Muscle of back (tissue), 3 donors: ENCODE measurements at regions not wholly inside any gene's neighbourhood (a gene's known extent, or its start where the extent isn't known, plus 50 kb on each side); places are given as distances from the start of the nearest gene placed in this dataset.
"Not testable (repeated sequence)": the region's sequence is repeated elsewhere in the genome, so short reads cannot be mapped to it uniquely, and the experiment has no call there.

Source experiments
- DNase-seq, 3 donors: peaks; one replicate each; pipeline versions ENCODE4 v3.0.0 to v3.0.0-alpha.2; 2013

GRCh38 chr4:59597536-59598329, 1602.4 kb upstream of the ADGRL3 start:
- DNase-seq, result no peak

DNA sequence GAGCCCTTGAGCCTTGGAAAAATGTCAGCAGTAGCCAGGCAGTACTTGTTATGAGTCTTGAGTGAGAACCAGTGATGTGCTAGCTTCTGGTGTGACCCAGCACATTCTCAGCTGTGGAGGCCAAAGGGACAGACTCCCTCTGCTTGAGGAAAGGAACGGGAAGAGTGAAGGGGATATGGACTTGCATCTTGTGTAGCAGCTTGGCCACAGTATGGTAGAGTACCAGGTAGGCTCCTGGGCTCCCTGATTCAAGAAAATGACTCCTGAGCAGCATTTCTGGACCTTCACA, 1601.9 kb upstream of the ADGRL3 start:
- DNase-seq, result no peak

DNA sequence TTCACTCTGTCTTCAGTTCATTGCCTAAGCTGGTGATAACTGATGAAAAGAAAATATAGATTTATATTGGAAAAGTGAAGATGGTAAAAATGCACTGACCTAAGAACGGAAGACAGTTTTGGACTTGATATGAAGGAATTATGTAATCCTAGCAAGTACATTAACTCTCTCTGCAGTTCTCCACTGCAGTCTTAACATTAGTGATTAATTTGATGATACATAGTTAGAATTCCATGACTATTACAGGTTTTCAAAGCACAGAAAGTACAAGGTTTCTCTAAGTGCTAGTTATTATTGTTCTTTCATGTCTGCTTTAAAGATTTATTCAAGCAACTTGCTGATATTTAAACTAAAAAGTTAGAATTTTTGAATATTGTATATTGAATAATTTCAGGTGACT, 1591.7 kb upstream of the ADGRL3 start:
- peak in 1 of 3 donors; percentile 2 for DNase-seq

GRCh38 chr4:59612235-59612634, 1587.9 kb upstream of the ADGRL3 start:
- peak in 2 of 3 donors; percentile 35 to 56 for DNase-seq

DNA sequence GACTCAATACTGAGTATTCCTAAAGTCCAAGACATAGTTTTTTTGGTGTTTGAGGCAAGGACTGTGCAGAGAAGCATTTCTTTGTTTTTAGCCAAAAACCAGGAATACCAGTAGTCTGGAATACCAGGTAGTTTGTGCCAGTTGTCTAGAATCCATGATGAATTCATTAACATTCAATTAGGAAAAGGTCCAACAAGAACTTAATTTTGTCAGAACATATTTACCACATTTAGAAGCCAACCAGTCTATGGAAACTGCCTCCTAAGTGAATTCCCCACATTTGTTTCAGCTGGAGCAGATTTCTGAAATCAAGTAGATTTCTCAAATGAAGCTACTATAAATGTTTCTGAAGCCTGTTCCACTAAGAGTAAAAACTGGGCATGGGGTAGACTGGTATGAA, 1584.8 kb upstream of the ADGRL3 start:
- no peak for DNase-seq

DNA sequence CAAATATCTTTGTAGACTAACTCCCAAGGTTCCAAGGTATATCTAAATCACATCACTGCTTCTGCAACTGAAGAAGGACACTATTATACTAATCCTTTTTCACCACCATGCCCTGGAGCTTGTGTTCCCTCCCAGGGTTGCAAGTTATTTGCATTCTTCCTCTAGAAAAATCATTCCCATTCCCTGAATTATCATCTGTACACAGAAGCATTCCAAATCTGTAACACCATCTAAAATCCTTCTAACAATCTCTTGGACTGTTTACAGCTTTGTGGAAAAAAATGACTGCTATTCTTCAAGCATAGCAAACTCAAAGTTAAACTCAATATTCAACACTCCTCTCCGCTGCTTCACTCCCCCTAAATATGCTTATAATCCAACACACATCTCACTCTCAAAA, 1570.8 kb upstream of the ADGRL3 start:
- no peak for DNase-seq

DNA sequence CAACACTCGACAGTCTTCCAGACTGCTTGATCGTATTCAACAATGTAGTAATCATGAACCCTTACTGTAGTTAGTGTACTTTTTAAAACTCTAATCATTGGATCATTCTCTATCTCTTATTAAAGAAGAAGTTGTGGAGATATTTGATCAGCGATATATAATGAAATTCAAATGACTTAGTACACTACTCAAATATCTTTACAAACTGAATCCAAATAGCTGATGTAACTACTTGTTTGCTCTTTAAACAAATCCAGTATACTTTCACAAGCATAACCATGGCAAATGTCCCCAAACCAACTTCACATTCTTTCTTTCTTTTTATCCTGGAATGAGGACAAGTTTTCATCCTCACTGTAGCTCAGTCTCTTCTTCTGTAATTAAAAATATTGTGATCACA, 1569.9 kb upstream of the ADGRL3 start:
- DNase-seq, result no peak

DNA sequence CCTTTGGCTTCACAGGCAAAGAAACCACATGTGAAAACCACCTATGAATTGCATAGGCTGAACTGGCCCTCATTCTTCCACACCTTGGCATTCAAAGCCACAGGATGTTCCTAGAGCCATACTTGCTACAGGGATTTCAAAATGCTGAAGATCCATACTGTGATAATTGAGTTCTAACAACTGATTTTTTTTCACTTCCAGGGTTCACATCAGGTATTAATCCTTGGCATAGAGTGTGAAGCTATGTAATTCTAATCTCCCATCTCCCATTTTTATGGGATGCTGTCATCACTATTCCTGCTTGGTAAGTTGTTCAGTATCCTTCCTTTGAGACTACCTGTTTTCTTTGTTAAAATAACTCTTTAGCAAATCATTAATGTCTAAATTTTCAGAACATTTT, 1569.2 kb upstream of the ADGRL3 start:
- DNase-seq, result no peak

DNA sequence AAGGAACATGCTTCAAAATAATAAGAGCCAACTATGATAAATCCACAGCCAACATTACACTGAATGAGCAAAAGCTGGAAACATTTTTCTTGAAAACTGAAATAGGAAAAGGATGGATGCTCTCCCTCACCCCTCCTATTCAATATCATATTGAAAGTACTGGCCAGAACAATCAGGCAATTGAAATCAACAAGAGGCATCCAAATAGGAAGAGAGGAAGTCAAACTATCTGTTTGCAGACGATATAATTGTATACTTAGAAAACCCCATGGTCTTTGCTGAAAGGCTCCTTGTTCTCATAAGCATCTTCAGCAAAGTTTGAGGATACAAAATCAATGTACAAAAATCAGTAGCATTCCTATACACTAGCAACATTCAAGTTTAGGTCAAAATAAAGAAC, 1562.5 kb upstream of the ADGRL3 start:
- DNase-seq, result no peak

DNA sequence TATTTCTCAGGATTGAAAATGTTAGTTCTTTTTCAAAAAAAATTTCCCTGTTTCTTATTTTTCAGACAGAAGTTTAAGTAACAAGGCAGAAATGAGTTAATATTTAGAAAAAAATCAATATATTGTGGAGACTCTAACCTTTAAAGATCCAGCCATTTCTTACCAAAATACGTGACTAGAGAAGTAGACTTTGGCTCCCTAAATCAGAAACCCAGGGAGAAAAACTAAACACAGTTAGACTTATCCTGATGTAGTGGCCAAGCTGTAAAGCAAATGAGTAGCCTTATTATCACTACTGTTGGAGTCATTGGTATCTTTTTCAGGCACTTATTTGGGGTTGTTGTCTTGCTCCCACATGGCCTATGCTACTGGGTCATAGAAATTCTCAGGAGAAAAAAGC, 1556.4 kb upstream of the ADGRL3 start:
- DNase-seq, result no peak

DNA sequence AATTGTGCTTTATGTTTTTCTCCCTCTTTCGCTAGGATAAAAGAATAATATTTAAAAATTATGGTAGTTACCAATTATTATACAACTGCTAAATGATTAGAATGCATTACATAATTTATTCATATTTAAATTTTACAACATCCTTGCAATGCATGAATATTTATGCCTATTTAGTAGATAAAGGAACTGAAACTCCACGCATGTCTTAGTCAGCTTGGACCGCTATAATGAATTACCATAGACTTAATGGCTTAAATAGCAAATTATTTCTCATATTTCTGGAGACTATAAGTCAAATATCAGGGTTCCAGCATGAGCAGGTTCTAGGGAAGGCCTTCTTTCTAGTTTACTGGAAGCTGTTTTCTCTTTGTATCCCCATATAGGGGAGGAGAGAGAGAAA, 1555.4 kb upstream of the ADGRL3 start:
- DNase-seq, result no peak

DNA sequence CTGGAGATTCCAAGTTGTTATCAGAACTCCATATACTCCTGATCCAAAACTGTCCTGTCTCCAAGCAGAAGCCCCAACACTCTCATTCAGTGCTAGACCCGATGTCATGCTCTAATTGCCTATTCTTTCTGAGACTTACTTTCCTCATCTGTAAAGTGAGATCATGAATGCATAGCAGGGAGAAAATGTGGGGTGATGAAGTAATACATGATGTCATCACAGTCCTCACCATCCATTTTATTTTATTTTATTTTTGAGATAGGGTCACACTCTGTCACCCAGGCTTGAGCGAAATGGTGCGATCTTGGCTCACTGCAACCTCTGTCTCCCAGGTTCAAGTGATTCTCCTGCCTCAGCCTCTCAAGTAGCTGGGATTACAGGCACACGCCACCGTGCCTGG, 1554.0 kb upstream of the ADGRL3 start:
- DNase-seq, result no peak

DNA sequence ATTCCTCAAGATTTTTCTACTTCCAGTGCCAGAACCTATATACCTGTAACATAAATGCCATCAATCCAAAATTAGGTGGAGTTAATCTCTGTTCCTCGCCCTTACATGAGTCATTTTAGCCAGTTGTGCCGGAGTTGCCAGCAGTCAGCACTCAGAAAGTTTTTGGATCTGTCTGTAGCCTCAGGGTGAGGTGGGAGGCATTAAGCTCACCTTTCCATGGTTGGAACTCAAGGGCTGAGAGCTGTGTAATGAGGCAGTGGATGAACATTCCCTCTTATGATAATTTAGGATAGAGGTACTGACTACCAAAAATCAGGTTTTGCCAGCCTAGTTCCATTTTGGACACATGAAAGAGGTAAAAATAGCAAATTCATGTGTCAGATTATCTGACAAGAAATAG, 1553.1 kb upstream of the ADGRL3 start:
- no peak for DNase-seq

- no peak for DNase-seq
Measured at GRCh38 chr4:59647500-59647899, 1552.6 kb upstream of the ADGRL3 start.

GRCh38 chr4:59650861-59651260, 1549.3 kb upstream of the ADGRL3 start:
- DNase-seq, result no peak

DNA sequence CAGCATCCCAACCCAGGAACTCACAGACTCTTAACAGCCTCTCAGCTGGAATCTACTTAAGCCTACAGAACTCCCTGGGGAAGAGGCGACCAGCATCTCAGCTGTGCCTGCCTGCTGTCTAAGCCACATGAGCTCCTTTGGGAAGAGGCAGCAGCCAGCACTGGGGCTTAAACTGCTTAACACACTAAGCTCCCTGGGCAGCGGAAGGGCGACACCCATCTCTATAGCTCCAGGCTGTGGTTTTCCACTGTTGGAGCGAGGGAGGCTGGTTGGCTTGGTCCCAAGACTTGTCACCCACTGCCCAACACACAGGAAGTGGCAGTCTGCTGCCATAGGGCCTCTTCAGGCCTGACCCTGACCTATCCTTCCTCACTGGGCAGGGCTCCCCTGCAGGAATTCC, 1544.1 kb upstream of the ADGRL3 start:
- no peak for DNase-seq

DNA sequence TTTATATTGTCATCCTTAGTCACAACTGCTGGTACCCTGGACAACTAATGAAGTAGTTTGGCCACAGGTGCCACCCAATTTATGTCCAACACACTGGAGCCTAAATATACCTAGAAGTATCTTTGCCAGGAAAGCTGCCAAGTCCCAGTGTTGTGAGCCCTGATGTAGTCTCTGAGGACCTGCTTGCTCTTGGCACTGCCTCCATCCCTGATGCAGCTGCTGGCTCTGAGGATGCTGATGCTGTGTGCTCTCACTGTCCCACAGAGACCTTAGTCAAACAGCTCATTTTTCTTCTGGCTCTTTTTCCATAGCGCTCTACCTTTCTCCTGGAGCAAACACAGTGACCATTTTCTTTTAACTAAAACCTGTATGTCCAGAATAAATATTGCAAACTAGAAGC, 1535.4 kb upstream of the ADGRL3 start:
- DNase-seq, result peak in 2 of 3 donors; percentile 1 to 20

- DNase-seq, result no peak
Measured at GRCh38 chr4:59666645-59667044, 1533.5 kb upstream of the ADGRL3 start.

DNA sequence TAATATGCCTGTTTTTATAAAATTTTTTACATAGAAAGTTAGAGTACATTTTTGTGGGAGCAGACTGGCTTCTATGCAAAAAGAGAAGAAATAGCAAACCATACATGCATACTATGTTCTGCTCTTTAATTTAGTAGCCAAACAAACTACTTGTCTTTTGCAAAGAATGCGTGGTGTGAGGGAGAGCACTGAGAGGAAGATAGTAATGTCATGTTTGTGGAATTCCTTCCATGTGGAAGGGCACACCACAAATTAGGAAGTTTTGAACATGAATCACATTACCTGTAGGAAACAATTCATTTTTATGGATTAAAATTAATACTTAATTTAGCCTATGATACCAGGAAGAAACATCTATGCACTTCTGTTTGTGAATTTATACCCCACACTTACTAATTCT, 1529.1 kb upstream of the ADGRL3 start:
- no peak for DNase-seq

GRCh38 chr4:59676389-59676788, 1523.7 kb upstream of the ADGRL3 start:
- no peak for DNase-seq

GRCh38 chr4:59676992-59677391, 1523.1 kb upstream of the ADGRL3 start:
- DNase-seq, result not testable (repeated sequence)

DNA sequence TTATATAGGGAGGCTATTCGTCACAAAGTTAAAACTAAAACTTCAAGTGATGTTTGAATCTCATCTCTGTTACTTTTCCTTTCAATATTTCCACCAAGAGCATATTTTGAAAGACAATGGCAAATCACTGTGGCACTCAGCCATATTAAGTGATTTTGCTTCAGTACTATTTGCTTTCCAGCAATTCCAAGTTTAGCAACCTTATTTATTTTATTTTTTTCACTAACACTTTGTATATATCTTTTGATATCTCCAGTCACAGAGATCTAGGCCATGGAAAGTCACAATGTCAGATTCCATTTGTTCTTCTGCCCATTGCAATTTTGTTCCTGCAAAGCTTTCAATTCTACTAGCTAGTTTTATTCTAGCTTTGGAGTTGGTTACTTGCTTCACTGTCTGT, 1514.5 kb upstream of the ADGRL3 start:
- no peak for DNase-seq

- no peak for DNase-seq
Measured at GRCh38 chr4:59689149-59689548, 1511.0 kb upstream of the ADGRL3 start.

GRCh38 chr4:59695355-59696053, 1504.6 kb upstream of the ADGRL3 start:
- no peak for DNase-seq
